ENCODE measurements at regions not wholly inside any gene's neighbourhood (a gene's known extent, or its start where the extent isn't known, plus 50 kb on each side); places are given as distances from the start of the nearest gene placed in this dataset.

DNA sequence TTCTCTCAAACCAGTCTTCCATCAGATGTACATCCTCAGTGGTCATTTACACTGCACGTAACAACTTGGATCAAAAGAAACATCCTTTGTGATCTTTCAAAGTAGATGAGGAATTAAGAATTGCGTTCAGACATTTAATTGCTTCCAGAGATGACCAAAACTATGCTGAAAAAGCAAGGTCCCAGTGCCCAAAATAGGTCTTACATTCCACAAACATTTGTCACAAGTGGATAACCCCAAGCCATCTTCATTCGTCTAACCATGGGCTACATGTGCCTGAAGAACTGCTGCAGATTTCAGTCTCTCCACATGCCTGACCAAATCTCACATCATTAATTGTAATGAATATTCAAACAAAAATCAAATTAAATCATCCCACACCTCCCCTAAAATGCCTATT, 273.6 kb downstream of the SHOX2 start (continued):
- TF ChIP-seq E2F6 (IDR thresholded peaks at IDR 0.05) (no peak), SP2 (IDR thresholded peaks at IDR 0.05; ENCODE audit: low read length) (no peak), SIN3A (conservative IDR thresholded peaks at IDR 0.05 in 1 of 2, IDR thresholded peaks at IDR 0.05 in 1 of 2; ENCODE audit: low read depth in 1 of 2, low read length in 2 of 2) (no peak), EZH2 (IDR thresholded peaks at IDR 0.05; ENCODE audit: low read depth, low read length, severe bottlenecking) (no peak), YY1 (IDR thresholded peaks at IDR 0.05; ENCODE audit: low read depth, low read length) (no peak), RFX5 (IDR thresholded peaks at IDR 0.05; ENCODE audit: borderline replicate concordance, low read depth, low read length) (no peak)
